Panc1 (cell line): ENCODE measurements at regions not wholly inside any gene's neighbourhood (a gene's known extent, or its start where the extent isn't known, plus 50 kb on each side); places are given as distances from the start of the nearest gene placed in this dataset.

Experiments used
- ATAC-seq: fragments of 200-7000 bp; cut with Tn5 transposase; 2 replicates; pipeline ENCODE4 v1.9.1; 2020; ENCODE audit warnings: mild to moderate bottlenecking, moderate library complexity
- BruUV-seq: library from RNA; stranded (reverse); fragments of 400-500 nt; replicated peaks from 2 replicates; lab custom pipeline; 2021; lab: Mats Ljungman, UMichigan
- CTCF ChIA-PET: fragments of 300-600 bp; sonication (Branson Sonifier 250); formaldehyde crosslinking; loops from one replicate; lab custom pipeline; 2022; ENCODE audit warnings: antibody characterized with exemption; lab: Charles Lee
- POLR2A ChIA-PET: fragments of 300-600 bp; sonication (Branson Sonifier 250); formaldehyde crosslinking; loops from one replicate; lab custom pipeline; 2022; ENCODE audit warnings: antibody characterized with exemption; lab: Charles Lee
- DNase-seq: peaks from one replicate; pipeline ENCODE4 v3.0.0-alpha.2; 2010; ENCODE audit warnings: low read depth, low spot score
- H3K27ac ChIP-seq: 2 replicates; pipeline ENCODE4 v1.5.1; 2011; ENCODE audit warnings: mild to moderate bottlenecking, low read length, inconsistent platforms
- H3K27me3 ChIP-seq: fragments of 200-500 bp; sonication (Bioruptor generic); 2 replicates; pipeline ENCODE4 v1.6.0; 2014; ENCODE audit warnings: low read length, inconsistent platforms; ENCODE audit not compliant: control insufficient read depth, insufficient read depth
- H3K36me3 ChIP-seq: fragments of 200-500 bp; sonication (Bioruptor generic); 2 replicates; pipeline ENCODE4 v1.5.1; 2014; ENCODE audit warnings: inconsistent platforms, mild to moderate bottlenecking, low read length, moderate library complexity; ENCODE audit not compliant: control insufficient read depth, insufficient read depth
- H3K4me1 ChIP-seq: 2 replicates; pipeline ENCODE4 v1.5.1; 2011; ENCODE audit warnings: inconsistent platforms, mild to moderate bottlenecking, low read length, moderate library complexity; ENCODE audit not compliant: control insufficient read depth, insufficient read depth
- H3K4me3 ChIP-seq, 2 experiments: 2 replicates each; pipeline ENCODE4 v1.5.1; 2011 to 2012; ENCODE audit warnings: low read depth in 2 of 2, low read length in 2 of 2, mild to moderate bottlenecking in 2 of 2, inconsistent platforms in 1 of 2, moderate library complexity in 1 of 2
- H3K9me3 ChIP-seq: fragments of 200-500 bp; sonication (Bioruptor generic); 2 replicates; pipeline ENCODE4 v1.5.1; 2014; ENCODE audit warnings: low read depth, mild to moderate bottlenecking, inconsistent platforms, low read length, moderate library complexity; ENCODE audit not compliant: control insufficient read depth, insufficient read depth
- CTCF ChIP-seq: fragments of 450-650 bp; IDR thresholded peaks from 2 replicates; pipeline ENCODE4 v1.5.1; 2017; ENCODE audit warnings: mild to moderate bottlenecking
- POLR2AphosphoS5 ChIP-seq: IDR thresholded peaks from 2 replicates; pipeline ENCODE4 v1.6.1; 2012; ENCODE audit warnings: mild to moderate bottlenecking, low read depth, low read length, moderate library complexity
- REST ChIP-seq, 2 experiments: IDR thresholded peaks; 2 replicates each; pipeline ENCODE4 v1.6.1; 2011 to 2012; ENCODE audit warnings: low read depth in 2 of 2, control low read depth in 1 of 2, low read length in 1 of 2, mild to moderate bottlenecking in 1 of 2, moderate library complexity in 1 of 2; ENCODE audit not compliant: insufficient read depth in 1 of 2
- SIN3A ChIP-seq: IDR thresholded peaks from 2 replicates; pipeline ENCODE4 v1.6.1; 2012; ENCODE audit warnings: low read depth, mild to moderate bottlenecking, low read length, moderate library complexity, borderline replicate concordance; ENCODE audit not compliant: insufficient read depth
- TCF7L2 ChIP-seq: IDR thresholded peaks from 2 replicates; pipeline ENCODE4 v1.6.1; 2011; ENCODE audit warnings: mild to moderate bottlenecking, low read depth, low read length, inconsistent platforms
- in situ Hi-C: cut with HindIII; loops from 2 replicates; pipeline ENCODE4 v1.10.0; 2016; ENCODE audit warnings: low sequenced_read_pairs, low pct_unique_long_range_greater_than_20kb
- intact Hi-C: fragments of 100-400 bp; cut with micrococcal nuclease; formaldehyde crosslinking; loops from one replicate; pipeline ENCODE4 v1.10.0; 2022; ENCODE audit not compliant: unreplicated experiment

DNA sequence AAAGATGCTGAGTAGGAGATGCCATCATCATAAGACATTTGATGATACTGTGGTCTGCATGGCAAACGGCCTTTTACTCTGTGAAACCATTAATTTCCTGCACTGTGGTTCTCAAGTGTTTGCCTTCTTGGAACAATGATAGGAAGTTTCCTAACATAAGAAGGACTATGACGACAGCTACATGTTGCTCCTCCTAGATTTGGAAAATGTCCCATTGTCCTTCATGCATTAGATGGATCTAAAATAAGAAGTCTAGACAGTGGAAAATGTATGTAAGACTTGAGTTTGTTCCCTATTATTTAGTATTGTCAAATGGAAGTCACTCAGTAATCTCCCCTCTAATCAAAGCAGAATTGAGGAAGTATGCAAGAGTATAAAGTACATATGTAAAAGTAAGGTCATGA lies 98.5 kb upstream of the TMEM170B start:
- no peaks in the 10 kb centered on the region for H3K27me3 ChIP-seq
- H3K36me3 ChIP-seq = no peaks in the 10 kb centered on the region
- TF ChIP-seq CTCF (no peak), POLR2AphosphoS5 (no peak), TCF7L2 (no peak), REST (IDR thresholded peaks at IDR 0.05; ENCODE audit: insufficient read depth in 1 of 2, low read depth in 2 of 2, low read length in 1 of 2) (no peak), SIN3A (no peak)
- DNase-seq = no peak
- H3K27ac ChIP-seq = no peak overlapping the region
- in situ Hi-C loops = no loop called here
- ATAC-seq = no peak
- intact Hi-C loops = no loop called here
- BruUV-seq = no TSS peak
- POLR2A ChIA-PET = no interaction called here
- no peak overlapping the region for H3K4me3 ChIP-seq
- no peaks in the 10 kb centered on the region for H3K4me1 ChIP-seq
- no peaks in the 10 kb centered on the region for H3K9me3 ChIP-seq
- CTCF ChIA-PET = no interaction called here

DNA sequence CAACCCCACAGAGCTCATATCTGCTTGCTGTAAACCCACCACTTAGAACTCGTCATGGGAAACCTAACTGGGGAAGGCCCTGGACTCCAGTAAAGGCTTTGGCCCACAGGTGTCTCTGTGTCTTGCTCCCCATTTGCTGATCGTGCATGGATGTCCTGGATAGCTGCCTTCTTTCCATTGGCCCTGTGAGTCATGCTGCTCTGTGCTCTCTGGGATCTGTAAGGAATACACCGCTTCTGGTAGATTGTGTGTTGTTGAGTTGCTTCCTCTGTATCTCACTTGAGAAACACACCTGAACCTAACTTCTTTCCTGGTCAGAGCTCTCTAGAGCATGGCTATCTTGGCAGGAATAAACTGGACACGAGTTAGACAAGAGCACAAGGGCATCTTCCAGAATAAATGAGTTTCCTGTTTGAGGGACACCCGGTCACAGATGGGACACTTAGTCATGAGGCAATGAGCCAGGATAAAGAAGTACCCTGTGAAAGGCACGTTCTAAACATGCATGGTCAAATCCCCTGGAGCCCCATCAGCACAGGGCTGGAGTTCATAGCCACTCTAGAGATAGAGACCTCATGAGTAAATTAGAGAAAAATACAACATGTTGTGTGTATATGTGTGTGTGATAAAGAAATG lies 99.6 kb upstream of the TMEM170B start:
- DNase-seq (no peak), ATAC-seq (no peak)
- Histone ChIP-seq H3K27me3 (no peaks in the 10 kb centered on the region), H3K36me3 (no peaks in the 10 kb centered on the region), H3K4me1 (no peaks in the 10 kb centered on the region), H3K27ac (no peak overlapping the region), H3K9me3 (no peaks in the 10 kb centered on the region), H3K4me3 (no peak overlapping the region)
- intact Hi-C loops = no loop called here
- TF ChIP-seq POLR2AphosphoS5 = no peak
- no peak for TF ChIP-seq REST (IDR thresholded peaks at IDR 0.05; ENCODE audit: insufficient read depth in 1 of 2, low read depth in 2 of 2, low read length in 1 of 2)
- TF ChIP-seq CTCF = no peak
- no peak for TF ChIP-seq TCF7L2
- no peak for TF ChIP-seq SIN3A
- BruUV-seq = no TSS peak
- POLR2A ChIA-PET = interaction anchor here (0.6 kb wide), 1 partner anchor 103 kb away, joined by 3 read pairs; no protein-coding TSS in a partner anchor
- CTCF ChIA-PET = no interaction called here
- in situ Hi-C loops = no loop called here
